ENCODE measurements at regions not wholly inside any gene's neighbourhood (a gene's known extent, or its start where the extent isn't known, plus 50 kb on each side); places are given as distances from the start of the nearest gene placed in this dataset.

DNA sequence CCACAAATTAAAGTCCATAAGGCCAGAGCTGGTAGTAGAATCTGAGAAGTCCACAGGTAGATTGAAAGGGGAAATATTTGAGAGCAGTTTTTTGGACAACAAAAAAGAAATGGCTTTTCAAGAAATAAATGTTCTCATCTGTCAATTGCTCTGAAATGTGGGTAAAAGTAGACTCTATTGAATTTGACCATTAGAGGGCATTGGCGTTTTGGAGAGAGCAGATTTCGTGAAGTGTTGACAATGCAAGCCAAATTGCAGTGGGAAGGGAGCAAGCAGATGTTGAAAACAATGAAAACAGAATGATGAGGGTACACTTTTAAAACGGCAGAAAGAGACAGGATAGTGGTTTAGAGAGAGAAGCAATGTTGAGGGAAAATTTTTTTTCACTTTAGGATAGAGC lies 149.1 kb upstream of the FAM83B start:
- no peak for DNase-seq
- no peaks in the 10 kb centered on the region for H3K27me3 ChIP-seq (ENCODE audit: insufficient read depth, low read length, poor library complexity, severe bottlenecking)
- no peaks in the 10 kb centered on the region for H3K36me3 ChIP-seq (ENCODE audit: insufficient read depth, low read length)
- Mint-ChIP-seq H3K9me3 (peaks cover 0 to 4% (median 0%) of the 10 kb centered on the region in 5 donors), H3K27ac (peak overlapping the region in 1 of 8 donors; percentile 30), H3K36me3 (no peaks in the 10 kb centered on the region), H3K4me3 (no peak overlapping the region), H3K4me1 (no peaks in the 10 kb centered on the region), H3K27me3 (no peaks in the 10 kb centered on the region)
- ChIA-PET POLR2A (no interaction called here), CTCF (no interaction called here)
- H3K27ac ChIP-seq (ENCODE audit: low read depth, low read length) = no peak overlapping the region
- no peak overlapping the region for H3K4me3 ChIP-seq (ENCODE audit: low read length)
- no peaks in the 10 kb centered on the region for H3K9me3 ChIP-seq (ENCODE audit: low read length)
- no peaks in the 10 kb centered on the region for H3K4me1 ChIP-seq (ENCODE audit: insufficient read depth, low read length)

DNA sequence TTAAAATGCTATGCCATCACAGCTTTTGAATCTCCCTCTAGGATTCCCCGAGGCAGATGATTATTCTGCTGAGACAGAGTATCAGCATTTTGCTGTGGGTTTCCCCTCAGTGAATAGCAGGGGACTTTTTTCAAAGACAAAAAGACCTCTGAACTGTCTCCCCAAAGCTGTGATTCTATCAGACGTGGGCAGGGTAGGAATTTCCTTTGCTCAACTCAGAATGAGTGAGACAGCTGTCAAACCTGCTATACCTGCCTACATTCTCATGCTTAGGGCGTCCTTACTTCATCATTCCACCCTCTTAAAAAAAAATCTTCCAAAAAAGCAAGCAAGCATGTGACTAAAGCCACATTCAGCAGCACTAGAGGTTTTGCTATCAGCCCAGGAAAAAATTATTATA lies 147.6 kb upstream of the FAM83B start:
- H3K27me3 Mint-ChIP-seq = no peaks in the 10 kb centered on the region
- no peak overlapping the region for H3K4me3 ChIP-seq (ENCODE audit: low read length)
- POLR2A ChIA-PET = no interaction called here
- CTCF ChIA-PET = no interaction called here
- no peak overlapping the region for H3K27ac Mint-ChIP-seq
- H3K4me1 ChIP-seq (ENCODE audit: insufficient read depth, low read length) = no peaks in the 10 kb centered on the region
- peaks cover 0 to 8% (median 2%) of the 10 kb centered on the region in 5 donors for H3K9me3 Mint-ChIP-seq
- H3K9me3 ChIP-seq (ENCODE audit: low read length) = no peaks in the 10 kb centered on the region
- no peaks in the 10 kb centered on the region for H3K4me1 Mint-ChIP-seq
- no peaks in the 10 kb centered on the region for H3K27me3 ChIP-seq (ENCODE audit: insufficient read depth, low read length, poor library complexity, severe bottlenecking)
- H3K36me3 ChIP-seq (ENCODE audit: insufficient read depth, low read length) = no peaks in the 10 kb centered on the region
- no peak overlapping the region for H3K27ac ChIP-seq (ENCODE audit: low read depth, low read length)
- no peak overlapping the region for H3K4me3 Mint-ChIP-seq
- no peaks in the 10 kb centered on the region for H3K36me3 Mint-ChIP-seq
- no peak for DNase-seq

DNA sequence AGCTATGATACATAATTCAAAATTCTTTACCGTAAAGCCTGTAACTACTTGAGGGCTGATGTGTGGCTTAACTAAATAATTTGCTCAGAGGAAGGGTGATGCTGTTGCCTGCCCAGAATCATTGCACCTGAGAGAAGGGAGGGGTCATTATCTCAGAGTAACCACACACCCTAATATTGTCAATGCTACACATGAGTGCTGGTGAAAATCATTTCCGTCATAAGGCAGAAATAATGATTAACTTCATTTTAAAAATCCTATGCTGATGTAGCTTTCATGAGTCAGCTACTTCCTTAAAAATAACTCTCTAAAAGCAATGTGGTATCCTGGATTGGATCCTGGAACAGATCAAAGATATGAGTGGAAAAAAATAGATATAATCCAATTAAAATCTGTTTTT lies 146.4 kb upstream of the FAM83B start:
- no peak for DNase-seq
- no peaks in the 10 kb centered on the region for H3K27me3 ChIP-seq (ENCODE audit: insufficient read depth, low read length, poor library complexity, severe bottlenecking)
- Mint-ChIP-seq H3K36me3 (no peaks in the 10 kb centered on the region), H3K27ac (no peak overlapping the region), H3K4me1 (no peaks in the 10 kb centered on the region), H3K27me3 (no peaks in the 10 kb centered on the region), H3K4me3 (no peak overlapping the region), H3K9me3 (peaks cover 1 to 13% (median 2%) of the 10 kb centered on the region in 5 donors)
- ChIA-PET CTCF (no interaction called here), POLR2A (no interaction called here)
- no peaks in the 10 kb centered on the region for H3K36me3 ChIP-seq (ENCODE audit: insufficient read depth, low read length)
- no peak overlapping the region for H3K27ac ChIP-seq (ENCODE audit: low read depth, low read length)
- no peaks in the 10 kb centered on the region for H3K9me3 ChIP-seq (ENCODE audit: low read length)
- no peak overlapping the region for H3K4me3 ChIP-seq (ENCODE audit: low read length)
- no peaks in the 10 kb centered on the region for H3K4me1 ChIP-seq (ENCODE audit: insufficient read depth, low read length)

DNA sequence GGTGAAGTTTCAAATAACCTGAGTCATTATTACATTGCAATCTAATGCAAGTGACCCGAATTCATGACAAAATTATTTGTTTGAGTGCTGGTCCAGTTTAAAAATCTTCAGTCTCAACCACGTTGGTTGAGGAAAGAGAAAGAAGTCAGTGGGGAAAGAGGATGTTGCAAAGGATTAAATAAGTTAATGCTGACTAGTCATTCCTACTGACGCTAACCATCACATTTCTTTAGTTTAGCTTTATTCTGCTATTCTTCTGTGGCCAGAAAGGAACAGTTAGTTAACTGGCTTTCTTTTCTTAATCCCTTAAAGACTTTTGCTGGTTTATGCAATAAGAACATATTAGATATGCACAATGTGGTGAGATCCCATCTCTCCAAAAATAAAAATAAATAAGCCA lies 143.8 kb upstream of the FAM83B start:
- H3K27me3 Mint-ChIP-seq = no peaks in the 10 kb centered on the region
- H3K27me3 ChIP-seq (ENCODE audit: insufficient read depth, low read length, poor library complexity, severe bottlenecking) = no peaks in the 10 kb centered on the region
- no peaks in the 10 kb centered on the region for H3K9me3 ChIP-seq (ENCODE audit: low read length)
- no peak overlapping the region for H3K27ac ChIP-seq (ENCODE audit: low read depth, low read length)
- no peak overlapping the region for H3K4me3 Mint-ChIP-seq
- no peaks in the 10 kb centered on the region for H3K36me3 ChIP-seq (ENCODE audit: insufficient read depth, low read length)
- H3K4me3 ChIP-seq (ENCODE audit: low read length) = no peak overlapping the region
- H3K4me1 ChIP-seq (ENCODE audit: insufficient read depth, low read length) = no peaks in the 10 kb centered on the region
- no peaks in the 10 kb centered on the region for H3K36me3 Mint-ChIP-seq
- ChIA-PET POLR2A (no interaction called here), CTCF (no interaction called here)
- H3K4me1 Mint-ChIP-seq = no peaks in the 10 kb centered on the region
- H3K9me3 Mint-ChIP-seq = peaks cover 1 to 8% (median 2%) of the 10 kb centered on the region in 5 donors
- no peak for DNase-seq
- H3K27ac Mint-ChIP-seq = no peak overlapping the region

DNA sequence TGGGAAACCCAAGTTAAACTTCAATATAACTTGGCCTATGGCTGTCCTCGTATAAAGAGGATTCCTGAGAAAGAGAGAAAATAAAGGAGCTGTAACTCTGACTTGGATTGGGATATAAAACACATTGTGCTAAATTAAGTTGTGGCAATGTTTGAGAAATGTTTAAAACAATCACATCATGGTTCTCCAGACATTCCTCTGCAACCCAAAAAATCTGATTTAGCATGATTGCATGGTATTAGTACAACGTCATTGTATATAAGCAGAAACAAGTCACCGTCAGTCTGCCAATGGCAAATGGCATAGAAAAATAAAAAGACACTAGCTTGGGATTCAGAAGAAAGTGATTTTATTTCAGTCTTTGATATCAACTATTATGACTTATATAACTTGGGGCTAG lies 140.2 kb upstream of the FAM83B start:
- Histone ChIP-seq H3K4me1 (ENCODE audit: insufficient read depth, low read length) (no peaks in the 10 kb centered on the region), H3K9me3 (ENCODE audit: low read length) (no peaks in the 10 kb centered on the region), H3K36me3 (ENCODE audit: insufficient read depth, low read length) (no peaks in the 10 kb centered on the region), H3K27me3 (ENCODE audit: insufficient read depth, low read length, poor library complexity, severe bottlenecking) (no peaks in the 10 kb centered on the region), H3K27ac (ENCODE audit: low read depth, low read length) (no peak overlapping the region), H3K4me3 (ENCODE audit: low read length) (no peak overlapping the region)
- H3K27me3 Mint-ChIP-seq = peaks cover 0 to 2% of the 10 kb centered on the region in 2 donors
- no peaks in the 10 kb centered on the region for H3K4me1 Mint-ChIP-seq
- no peak for DNase-seq
- peaks cover 2 to 8% (median 5%) of the 10 kb centered on the region in 5 donors for H3K9me3 Mint-ChIP-seq
- CTCF ChIA-PET = no interaction called here
- no peaks in the 10 kb centered on the region for H3K36me3 Mint-ChIP-seq
- no peak overlapping the region for H3K27ac Mint-ChIP-seq
- no peak overlapping the region for H3K4me3 Mint-ChIP-seq
- POLR2A ChIA-PET = no interaction called here

DNA sequence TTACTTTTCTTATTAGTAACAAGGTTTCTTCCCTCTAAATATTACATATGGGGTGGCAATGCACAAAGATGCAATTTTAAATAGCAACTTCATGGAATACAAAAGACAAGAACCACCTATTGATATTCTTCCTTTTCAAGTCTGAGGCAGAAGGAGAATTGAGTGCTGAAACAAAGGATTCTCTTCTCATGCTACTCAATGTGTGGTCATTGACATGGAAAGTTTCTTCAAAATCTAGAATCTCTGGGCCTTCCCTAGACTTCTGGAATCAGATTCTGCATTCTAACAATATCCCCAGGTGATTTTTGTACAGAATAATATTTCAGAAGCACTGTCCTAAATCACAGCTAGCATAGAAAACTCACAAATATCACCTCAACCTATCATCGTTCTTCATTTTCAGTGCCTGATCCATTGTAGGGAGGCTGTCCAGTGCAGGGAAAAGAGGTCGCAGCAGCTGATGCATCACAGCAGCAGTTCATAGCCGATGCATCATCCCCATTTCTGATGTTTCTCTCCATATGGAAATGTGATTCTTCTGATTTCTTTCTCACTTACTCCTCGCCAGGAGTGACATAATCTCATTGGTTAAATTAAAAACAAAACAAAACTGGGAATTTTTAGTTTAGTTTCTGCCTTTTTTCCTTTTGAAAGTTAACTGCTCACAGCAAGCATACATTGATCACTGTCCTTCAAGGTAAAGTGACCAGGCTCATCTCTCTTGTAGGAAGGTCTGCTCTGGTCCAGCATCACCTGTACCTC lies 139.5 kb upstream of the FAM83B start:
- ChIA-PET CTCF (interaction anchor here (1.2 kb wide), 1 partner anchor 11 kb away, joined by 4 read pairs; no protein-coding TSS in a partner anchor), POLR2A (no interaction called here)
- H3K9me3 ChIP-seq (ENCODE audit: low read length) = no peaks in the 10 kb centered on the region
- no peak overlapping the region for H3K27ac ChIP-seq (ENCODE audit: low read depth, low read length)
- Mint-ChIP-seq H3K4me3 (no peak overlapping the region), H3K36me3 (no peaks in the 10 kb centered on the region), H3K9me3 (peaks cover 2 to 8% (median 5%) of the 10 kb centered on the region in 5 donors), H3K4me1 (no peaks in the 10 kb centered on the region), H3K27ac (no peak overlapping the region), H3K27me3 (peaks cover 0 to 2% of the 10 kb centered on the region in 2 donors)
- H3K4me3 ChIP-seq (ENCODE audit: low read length) = no peak overlapping the region
- DNase-seq = no peak
- no peaks in the 10 kb centered on the region for H3K36me3 ChIP-seq (ENCODE audit: insufficient read depth, low read length)
- H3K4me1 ChIP-seq (ENCODE audit: insufficient read depth, low read length) = no peaks in the 10 kb centered on the region
- no peaks in the 10 kb centered on the region for H3K27me3 ChIP-seq (ENCODE audit: insufficient read depth, low read length, poor library complexity, severe bottlenecking)

DNA sequence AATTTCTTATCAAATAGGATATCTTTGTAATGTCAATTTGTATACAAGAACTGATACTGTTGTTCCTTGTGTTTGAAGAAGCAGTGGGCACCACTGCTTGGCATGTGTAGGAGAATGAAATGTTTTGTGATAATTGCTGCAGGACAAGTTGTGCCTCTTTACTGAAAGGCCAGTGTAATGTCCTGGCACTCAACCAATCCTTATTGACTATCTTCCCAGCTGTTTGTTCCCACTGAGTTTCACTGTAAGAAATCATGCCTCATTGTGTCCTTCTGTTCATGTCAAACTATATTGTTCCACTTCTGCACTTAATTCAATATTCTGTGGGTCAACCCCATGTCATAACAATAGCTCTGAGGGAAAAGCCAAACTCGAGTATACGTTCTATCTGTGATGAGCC lies 136.1 kb upstream of the FAM83B start:
- no peaks in the 10 kb centered on the region for H3K36me3 Mint-ChIP-seq
- Histone ChIP-seq H3K4me1 (ENCODE audit: insufficient read depth, low read length) (no peaks in the 10 kb centered on the region), H3K4me3 (ENCODE audit: low read length) (no peak overlapping the region), H3K27ac (ENCODE audit: low read depth, low read length) (no peak overlapping the region), H3K36me3 (ENCODE audit: insufficient read depth, low read length) (no peaks in the 10 kb centered on the region), H3K9me3 (ENCODE audit: low read length) (no peaks in the 10 kb centered on the region), H3K27me3 (ENCODE audit: insufficient read depth, low read length, poor library complexity, severe bottlenecking) (no peaks in the 10 kb centered on the region)
- DNase-seq = no peak
- no peaks in the 10 kb centered on the region for H3K4me1 Mint-ChIP-seq
- no peak overlapping the region for H3K4me3 Mint-ChIP-seq
- H3K27me3 Mint-ChIP-seq = peaks cover 0 to 2% of the 10 kb centered on the region in 2 donors
- H3K27ac Mint-ChIP-seq = no peak overlapping the region
- CTCF ChIA-PET = no interaction called here
- peaks cover 0 to 4% (median 0%) of the 10 kb centered on the region in 5 donors for H3K9me3 Mint-ChIP-seq
- POLR2A ChIA-PET = no interaction called here

DNA sequence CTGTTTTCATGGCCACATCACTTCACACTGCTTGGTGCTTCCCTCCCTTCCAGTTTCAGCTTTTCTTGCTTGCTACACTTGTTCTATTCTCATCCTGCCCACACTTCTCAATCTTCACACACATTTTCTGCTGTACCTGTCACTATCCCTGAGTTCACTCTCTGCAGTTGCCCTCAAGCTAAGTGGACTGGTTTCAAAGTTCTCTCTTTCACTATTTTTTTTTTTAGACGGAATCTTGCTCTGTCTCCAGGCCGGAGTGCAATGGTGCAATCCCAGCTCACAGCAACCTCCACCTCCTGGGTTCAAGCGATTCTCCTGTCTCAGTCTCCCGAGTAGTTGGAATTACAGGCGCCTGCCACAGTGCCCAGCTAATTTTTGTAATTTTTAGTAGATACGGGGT lies 130.6 kb upstream of the FAM83B start:
- no peaks in the 10 kb centered on the region for H3K27me3 ChIP-seq (ENCODE audit: insufficient read depth, low read length, poor library complexity, severe bottlenecking)
- no peaks in the 10 kb centered on the region for H3K9me3 ChIP-seq (ENCODE audit: low read length)
- no peak overlapping the region for H3K4me3 ChIP-seq (ENCODE audit: low read length)
- DNase-seq = no peak
- ChIA-PET CTCF (no interaction called here), POLR2A (no interaction called here)
- H3K4me3 Mint-ChIP-seq = no peak overlapping the region
- no peak overlapping the region for H3K27ac ChIP-seq (ENCODE audit: low read depth, low read length)
- H3K4me1 Mint-ChIP-seq = no peaks in the 10 kb centered on the region
- no peaks in the 10 kb centered on the region for H3K27me3 Mint-ChIP-seq
- H3K36me3 Mint-ChIP-seq = no peaks in the 10 kb centered on the region
- H3K4me1 ChIP-seq (ENCODE audit: insufficient read depth, low read length) = no peaks in the 10 kb centered on the region
- peaks cover 0 to 6% (median 0%) of the 10 kb centered on the region in 5 donors for H3K9me3 Mint-ChIP-seq
- H3K36me3 ChIP-seq (ENCODE audit: insufficient read depth, low read length) = no peaks in the 10 kb centered on the region
- no peak overlapping the region for H3K27ac Mint-ChIP-seq
